HUES64 (cell line): ENCODE measurements at regions not wholly inside any gene's neighbourhood (a gene's known extent, or its start where the extent isn't known, plus 50 kb on each side); places are given as distances from the start of the nearest gene placed in this dataset.

Experiments used
- H3K27ac ChIP-seq: 2 replicates; pipeline ENCODE4 v1.7.0; 2013; ENCODE audit warnings: low read depth, low read length, inconsistent platforms
- H3K27me3 ChIP-seq: 2 replicates; pipeline ENCODE4 v1.6.1; 2013; ENCODE audit warnings: mild to moderate bottlenecking, low read length; ENCODE audit not compliant: insufficient read depth
- H3K36me3 ChIP-seq: 2 replicates; pipeline ENCODE4 v1.6.1; 2013; ENCODE audit warnings: mild to moderate bottlenecking, low read length; ENCODE audit not compliant: insufficient read depth
- H3K4me1 ChIP-seq: 2 replicates; pipeline ENCODE4 v1.6.1; 2013; ENCODE audit warnings: mild to moderate bottlenecking, low read length, moderate library complexity; ENCODE audit not compliant: insufficient read depth
- H3K4me3 ChIP-seq: 2 replicates; pipeline ENCODE4 v1.5.1; 2013; ENCODE audit warnings: mild to moderate bottlenecking, low read length, moderate library complexity
- H3K9ac ChIP-seq: 2 replicates; pipeline ENCODE4 v1.6.1; 2013; ENCODE audit warnings: mild to moderate bottlenecking, low read depth, low read length
- H3K9me3 ChIP-seq: 2 replicates; pipeline ENCODE4 v1.6.1; 2013; ENCODE audit warnings: low read depth, low read length; ENCODE audit not compliant: insufficient read depth
- WGBS: fragments of 150-250, 120-280 bp; methylation state at CpG from one replicate; pipeline ENCODE4 v1.1.7; 2013; ENCODE audit warnings: missing lambda C conversion rate; 5-methylcytosine and 5-hydroxymethylcytosine counted together

DNA sequence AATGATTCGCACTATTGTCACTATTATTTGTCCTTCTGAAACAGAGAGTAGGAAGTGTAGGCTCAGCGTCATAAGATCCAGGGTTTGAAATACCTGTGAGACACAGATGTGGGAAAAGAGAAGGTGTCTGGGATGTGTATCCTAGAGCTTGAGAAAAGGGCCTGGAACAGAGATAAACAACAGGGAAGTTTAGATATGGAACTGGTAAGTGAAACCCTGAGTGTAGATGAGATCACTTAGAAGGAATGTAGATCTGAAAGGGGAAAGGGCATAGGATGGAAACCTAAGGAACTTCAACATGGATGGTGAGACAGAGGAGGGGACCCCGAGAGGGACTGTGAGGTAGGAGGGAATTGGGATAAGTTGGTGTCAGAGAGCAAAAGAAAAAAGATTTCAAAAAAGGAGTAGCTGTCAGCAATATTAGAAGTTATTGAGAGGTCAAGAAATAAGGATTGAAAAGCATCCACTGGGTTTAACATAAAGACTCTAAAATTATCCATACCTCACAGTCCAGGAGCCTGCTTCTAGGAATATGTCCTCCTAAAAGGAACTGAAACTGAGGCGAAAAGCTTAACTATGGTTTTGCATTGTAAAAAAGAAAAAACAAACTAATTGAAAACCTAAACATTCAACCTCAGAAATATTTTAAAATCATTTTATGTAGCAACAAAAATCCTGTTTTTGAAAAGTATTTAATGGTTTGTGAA, 119.2 kb upstream of the NPVF start:
- Histone ChIP-seq H3K36me3 (no peaks in the 10 kb centered on the region), H3K4me3 (no peak overlapping the region), H3K4me1 (no peaks in the 10 kb centered on the region), H3K27me3 (no peaks in the 10 kb centered on the region), H3K27ac (no peak overlapping the region), H3K9me3 (no peaks in the 10 kb centered on the region), H3K9ac (no peak overlapping the region)
- WGBS: 96% methylated on average over 3 of the region's 4 CpGs

DNA sequence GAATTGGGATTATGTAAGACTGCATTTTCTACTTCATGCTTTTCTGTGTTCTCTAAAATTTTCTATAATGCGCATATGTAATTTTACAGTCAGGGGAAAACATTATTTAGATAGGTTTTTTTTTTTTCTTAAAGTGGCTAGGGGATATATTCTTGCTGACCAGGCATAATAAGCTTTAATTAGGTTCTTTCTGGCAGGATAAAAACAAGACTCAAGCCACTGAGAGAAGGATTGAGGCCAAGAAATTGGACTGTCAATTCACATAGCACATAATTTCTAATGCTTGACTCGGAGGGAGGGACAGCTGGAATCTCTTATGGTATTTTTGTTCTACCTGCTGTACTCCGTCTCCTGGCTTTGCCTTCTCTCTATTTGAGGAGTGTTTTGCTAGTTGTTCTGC, 119.8 kb upstream of the NPVF start:
- H3K9me3 ChIP-seq: no peaks in the 10 kb centered on the region
- 100% methylated on average over 1 of the region's 3 CpGs for WGBS
- H3K36me3 ChIP-seq: no peaks in the 10 kb centered on the region
- H3K9ac ChIP-seq: no peak overlapping the region
- H3K27me3 ChIP-seq: no peaks in the 10 kb centered on the region
- H3K27ac ChIP-seq: no peak overlapping the region
- H3K4me1 ChIP-seq: no peaks in the 10 kb centered on the region
- no peak overlapping the region for H3K4me3 ChIP-seq

DNA sequence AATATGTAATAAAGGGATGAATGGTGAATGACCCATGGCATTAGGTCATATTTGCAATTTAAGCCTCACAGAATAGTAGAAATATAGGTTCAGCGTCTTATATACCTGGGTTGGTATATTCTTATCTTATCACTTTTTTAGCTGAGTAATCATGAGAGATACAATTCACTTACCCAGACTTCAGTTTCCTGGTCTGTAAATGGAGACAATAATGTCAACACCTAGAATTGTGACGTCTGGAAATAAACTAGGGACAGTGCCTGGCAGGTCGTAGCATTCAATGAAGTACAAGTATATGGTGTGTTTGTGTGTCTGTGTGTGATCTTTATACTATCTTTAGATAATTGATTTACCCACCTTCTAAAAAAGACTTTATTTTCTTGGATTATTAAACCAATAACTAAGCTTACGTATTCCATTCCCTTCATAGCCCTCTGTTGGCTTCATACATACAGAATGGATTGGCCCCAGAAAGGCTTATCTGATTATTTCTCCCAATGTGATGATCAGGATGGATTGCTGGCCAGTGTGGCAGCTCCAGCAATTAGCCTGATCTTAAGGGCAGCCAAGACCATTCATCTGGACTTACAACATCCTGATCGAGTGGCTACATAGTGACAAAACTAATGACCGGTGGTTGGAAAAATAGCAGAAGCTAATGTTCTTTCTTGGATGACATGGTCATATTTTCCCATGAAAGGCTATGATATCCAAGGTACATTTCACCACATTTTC, 121.2 kb upstream of the NPVF start:
- Histone ChIP-seq H3K4me3 (no peak overlapping the region), H3K9me3 (no peaks in the 10 kb centered on the region), H3K27ac (no peak overlapping the region), H3K27me3 (no peaks in the 10 kb centered on the region), H3K36me3 (no peaks in the 10 kb centered on the region), H3K4me1 (no peaks in the 10 kb centered on the region), H3K9ac (no peak overlapping the region)
- WGBS: 86% methylated on average over 6 of the region's 6 CpGs

DNA sequence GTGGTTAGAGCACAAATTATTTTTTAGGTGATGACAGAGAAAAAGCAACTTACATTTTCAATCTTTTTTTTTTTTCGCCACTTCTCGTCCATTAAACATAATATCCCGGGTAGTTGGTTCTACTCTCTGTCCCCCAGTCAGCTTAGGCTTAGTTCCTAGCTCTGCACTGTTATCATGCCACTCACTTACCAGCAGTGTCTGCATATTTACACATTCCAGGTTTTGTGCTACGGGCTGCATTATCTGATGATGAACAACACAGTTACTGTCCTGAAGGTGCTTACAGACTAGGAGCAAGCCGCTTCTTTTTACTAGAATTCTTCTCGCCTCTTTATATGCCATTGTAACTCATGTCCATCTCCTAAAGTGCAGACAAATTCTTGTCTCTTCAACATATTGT, 121.8 kb upstream of the NPVF start:
- H3K27ac ChIP-seq: no peak overlapping the region
- no peaks in the 10 kb centered on the region for H3K9me3 ChIP-seq
- no peak overlapping the region for H3K4me3 ChIP-seq
- H3K9ac ChIP-seq: no peak overlapping the region
- H3K4me1 ChIP-seq: no peaks in the 10 kb centered on the region
- no peaks in the 10 kb centered on the region for H3K36me3 ChIP-seq
- no peaks in the 10 kb centered on the region for H3K27me3 ChIP-seq
- WGBS: 92% methylated on average over 6 of the region's 6 CpGs

DNA sequence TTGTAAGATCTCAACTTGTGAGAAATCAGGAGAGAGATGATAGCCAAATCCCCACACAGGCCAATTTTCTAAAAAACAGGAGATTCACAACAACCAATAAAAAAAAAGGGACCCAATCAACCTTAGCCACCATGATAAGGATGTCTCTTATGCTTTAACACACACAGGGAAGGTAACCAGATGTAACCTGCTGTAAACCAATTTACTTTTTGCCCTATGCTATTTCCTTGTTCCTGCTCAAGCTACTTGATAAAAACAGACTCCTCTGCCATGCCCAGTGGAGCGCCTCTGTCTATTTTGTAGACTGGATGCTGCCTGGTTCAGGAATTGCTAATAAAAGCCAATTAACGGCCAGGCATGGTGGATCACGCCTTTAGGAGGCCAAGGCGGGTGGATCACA, 123.5 kb upstream of the NPVF start:
- Histone ChIP-seq H3K36me3 (no peaks in the 10 kb centered on the region), H3K4me1 (no peaks in the 10 kb centered on the region), H3K27ac (no peak overlapping the region), H3K9ac (no peak overlapping the region), H3K27me3 (no peaks in the 10 kb centered on the region), H3K4me3 (no peak overlapping the region), H3K9me3 (no peaks in the 10 kb centered on the region)
- 97% methylated on average over 4 of the region's 4 CpGs for WGBS

DNA sequence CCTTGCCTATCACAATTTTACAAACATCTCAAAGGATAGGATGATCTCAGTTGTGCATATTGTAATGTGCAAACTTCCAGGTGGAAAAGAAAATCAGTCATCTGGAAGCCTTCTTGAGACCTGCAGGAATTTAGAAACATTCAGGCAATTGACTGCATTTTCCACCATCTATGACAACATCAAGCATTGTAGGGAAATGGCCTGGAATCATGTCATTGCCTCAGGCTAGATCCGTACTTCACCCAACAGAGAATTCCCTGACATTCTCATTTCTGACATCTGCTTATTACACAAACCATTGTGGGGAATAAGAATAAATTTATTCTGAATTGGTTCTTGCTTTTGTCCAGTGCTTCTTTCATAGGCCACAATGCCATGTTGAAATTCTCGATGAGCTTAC, 124.9 kb upstream of the NPVF start:
- Histone ChIP-seq H3K27me3 (no peaks in the 10 kb centered on the region), H3K9me3 (no peaks in the 10 kb centered on the region), H3K4me3 (no peak overlapping the region), H3K9ac (no peak overlapping the region), H3K36me3 (no peaks in the 10 kb centered on the region), H3K27ac (no peak overlapping the region), H3K4me1 (no peaks in the 10 kb centered on the region)
- WGBS: 97% methylated on average over 2 of the region's 2 CpGs

DNA sequence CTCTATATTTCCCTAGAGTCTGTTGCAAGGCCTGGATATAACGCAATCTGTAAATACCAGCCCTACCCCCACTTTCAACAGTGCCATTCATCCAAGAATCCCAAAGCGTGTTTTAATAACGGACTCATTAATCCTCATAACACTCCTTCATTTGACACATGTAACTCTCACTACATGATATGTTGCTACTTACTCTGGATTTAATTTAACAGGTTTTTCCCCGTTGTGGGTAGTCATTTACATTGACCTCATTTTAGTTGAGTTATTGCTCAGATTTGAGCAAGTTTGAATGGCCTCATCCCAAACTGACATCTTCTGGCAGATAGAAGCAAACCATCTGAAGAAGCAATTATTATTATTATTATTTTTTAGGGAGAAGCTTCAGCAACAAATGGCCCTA, 125.4 kb upstream of the NPVF start:
- Histone ChIP-seq H3K4me1 (no peaks in the 10 kb centered on the region), H3K4me3 (no peak overlapping the region), H3K36me3 (no peaks in the 10 kb centered on the region), H3K9me3 (no peaks in the 10 kb centered on the region), H3K27ac (no peak overlapping the region), H3K9ac (no peak overlapping the region), H3K27me3 (no peaks in the 10 kb centered on the region)
- 92% methylated on average over 4 of the region's 4 CpGs for WGBS

DNA sequence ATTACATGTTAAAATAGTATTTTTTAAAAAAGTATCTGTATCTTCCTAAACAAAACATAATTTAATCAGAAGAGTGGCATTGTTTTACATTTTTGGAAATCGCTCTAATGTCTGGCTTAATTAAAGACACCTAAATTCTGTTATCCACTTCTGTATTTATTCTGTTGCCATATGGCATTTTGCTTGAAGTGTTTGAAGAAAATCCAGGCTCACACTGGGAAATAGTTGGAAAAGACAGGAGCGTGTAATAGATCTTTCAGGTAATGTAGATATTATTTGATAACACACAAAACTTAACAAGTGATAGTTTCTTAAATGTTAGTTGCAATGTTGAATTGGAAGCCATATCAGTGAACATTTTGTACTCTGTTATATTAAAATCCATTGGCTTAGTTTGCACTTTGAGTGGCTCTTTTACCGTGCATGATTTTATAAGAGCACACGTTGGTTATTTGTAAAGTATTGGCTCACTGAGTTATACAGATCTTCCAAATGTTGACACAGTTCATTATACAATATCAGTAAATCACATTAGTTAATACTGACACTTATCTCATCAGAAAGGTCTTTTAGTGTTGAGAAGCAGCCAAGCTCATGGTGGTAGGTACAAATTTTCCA, 128.4 kb upstream of the NPVF start:
- Histone ChIP-seq H3K4me1 (0 out of 2 replicates have a peak, but pooled peaks cover 5% of the 10 kb centered on the region), H3K4me3 (no peak overlapping the region), H3K27ac (no peak overlapping the region), H3K9ac (no peak overlapping the region), H3K9me3 (no peaks in the 10 kb centered on the region), H3K27me3 (no peaks in the 10 kb centered on the region), H3K36me3 (no peaks in the 10 kb centered on the region)
- 62% methylated on average over 3 of the region's 4 CpGs for WGBS

DNA sequence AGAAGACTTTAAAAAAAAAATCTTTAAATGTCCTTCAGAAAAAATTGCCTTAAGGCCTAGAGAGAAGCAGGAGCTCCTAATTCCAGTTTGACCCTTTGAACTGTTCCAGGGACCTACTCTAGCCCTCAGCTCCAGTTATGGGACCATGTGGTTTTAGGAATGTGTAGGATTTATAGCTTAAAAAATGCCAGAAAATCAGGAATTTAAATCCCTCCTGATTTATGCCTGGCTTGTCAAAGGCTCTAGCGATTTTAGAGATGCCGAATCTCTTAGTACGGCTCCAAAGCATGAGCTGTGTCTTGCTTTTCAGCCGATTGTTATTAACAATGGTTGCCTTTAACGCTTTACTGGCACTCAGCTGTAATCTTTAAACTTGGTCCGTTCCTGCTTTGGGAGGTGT, 130.6 kb upstream of the NPVF start:
- 0 out of 2 replicates have a peak, but pooled peaks cover 5% of the 10 kb centered on the region for H3K4me1 ChIP-seq
- H3K9me3 ChIP-seq: no peaks in the 10 kb centered on the region
- H3K27me3 ChIP-seq: no peaks in the 10 kb centered on the region
- H3K36me3 ChIP-seq: no peaks in the 10 kb centered on the region
- H3K9ac ChIP-seq: no peak overlapping the region
- H3K27ac ChIP-seq: no peak overlapping the region
- WGBS: 96% methylated on average over 5 of the region's 6 CpGs
- no peak overlapping the region for H3K4me3 ChIP-seq

DNA sequence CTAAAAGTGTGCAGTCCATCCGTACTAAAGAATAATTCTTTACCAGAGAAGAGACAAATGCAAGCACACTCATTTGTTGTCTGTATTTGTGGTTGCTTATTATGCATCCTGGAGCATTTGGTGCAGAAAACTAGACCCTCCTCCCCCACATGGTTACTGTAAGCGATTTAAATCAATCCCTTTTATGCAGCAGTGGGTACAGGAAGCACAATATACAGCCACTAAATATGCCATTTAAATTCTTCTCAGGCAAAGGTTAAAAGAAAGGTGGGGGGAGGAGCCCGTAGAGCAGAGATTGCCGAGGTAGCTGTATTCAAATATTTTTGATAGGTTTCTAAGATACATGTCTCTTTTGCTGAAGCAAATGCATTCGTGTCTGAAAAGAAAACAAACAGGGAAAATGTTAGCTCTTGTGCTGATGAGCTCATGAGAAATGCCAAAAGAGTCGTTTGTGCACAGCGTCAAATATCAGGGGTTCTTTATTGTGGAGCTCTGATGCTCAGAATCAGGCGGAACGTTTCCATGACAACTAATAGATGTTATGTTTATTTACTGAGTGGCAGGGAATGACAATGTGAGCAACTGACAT, 131.3 kb upstream of the NPVF start:
- Histone ChIP-seq H3K9me3 (no peaks in the 10 kb centered on the region), H3K27me3 (no peaks in the 10 kb centered on the region), H3K4me1 (0 out of 2 replicates have a peak, but pooled peaks cover 5% of the 10 kb centered on the region), H3K36me3 (no peaks in the 10 kb centered on the region), H3K4me3 (no peak overlapping the region), H3K27ac (no peak overlapping the region), H3K9ac (no peak overlapping the region)
- WGBS: 90% methylated on average over 9 of the region's 9 CpGs

DNA sequence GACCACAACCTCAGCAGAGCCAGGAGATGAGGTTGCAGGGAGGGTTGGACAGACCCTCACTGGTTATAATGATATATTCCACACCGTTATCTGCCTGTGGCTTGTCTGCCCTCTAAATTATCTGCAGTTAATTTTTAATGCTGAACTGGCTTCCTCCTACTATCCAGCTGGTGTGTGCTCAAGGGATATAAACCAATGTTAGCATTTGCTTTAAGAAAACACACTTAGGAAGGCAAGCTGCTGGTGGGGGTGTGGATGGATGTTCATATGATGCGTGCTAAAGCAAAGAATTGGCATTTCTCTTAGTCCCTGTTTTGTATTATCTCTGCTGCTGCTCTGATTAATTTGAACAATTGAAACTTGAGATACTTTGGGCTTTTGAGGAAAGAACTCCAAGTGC, 132.2 kb upstream of the NPVF start:
- H3K4me1 ChIP-seq: 0 out of 2 replicates have a peak, but pooled peaks cover 5% of the 10 kb centered on the region
- H3K4me3 ChIP-seq: no peak overlapping the region
- no peaks in the 10 kb centered on the region for H3K27me3 ChIP-seq
- no peaks in the 10 kb centered on the region for H3K36me3 ChIP-seq
- H3K27ac ChIP-seq: no peak overlapping the region
- H3K9ac ChIP-seq: no peak overlapping the region
- no peaks in the 10 kb centered on the region for H3K9me3 ChIP-seq
- WGBS: 91% methylated on average over 2 of the region's 2 CpGs
